Transverse colon (tissue), 4 donors: ENCODE measurements at regions not wholly inside any gene's neighbourhood (a gene's known extent, or its start where the extent isn't known, plus 50 kb on each side); places are given as distances from the start of the nearest gene placed in this dataset.

Source experiments
- DNase-seq: peaks from one replicate; pipeline ENCODE4 v3.0.0-alpha.2; 2019
- H3K27ac ChIP-seq, 4 donors: fragments of 200-600 bp; sonication (generic); 2 replicates each; pipeline ENCODE4 v1.5.1; 2016 to 2018; ENCODE audit warnings: inconsistent platforms in 4 of 4
- H3K27me3 ChIP-seq: fragments of 200-600 bp; sonication (generic); 2 replicates; pipeline ENCODE4 v1.5.1; 2017; ENCODE audit warnings: inconsistent platforms
- H3K36me3 ChIP-seq, 4 donors: fragments of 200-600 bp; sonication (generic); 2 replicates each; pipeline ENCODE4 v1.5.1; 2017 to 2019; ENCODE audit warnings: inconsistent platforms in 4 of 4
- H3K4me1 ChIP-seq, 4 donors: fragments of 200-600 bp; sonication (generic); 2 replicates each; pipeline ENCODE4 v1.5.1; 2017 to 2020; ENCODE audit warnings: inconsistent platforms in 4 of 4
- H3K4me3 ChIP-seq, 4 donors: fragments of 200-600 bp; sonication (generic); 1 replicate in 1 of 4; 2 replicates in 3 of 4; pipeline versions ENCODE4 v1.5.1 to v1.6.1; 2017 to 2019; ENCODE audit warnings: inconsistent platforms in 4 of 4
- H3K9me3 ChIP-seq, 2 donors: fragments of 200-600 bp; sonication (generic); 2 replicates each; pipeline ENCODE4 v1.5.1; 2017 to 2019; ENCODE audit warnings: inconsistent platforms in 2 of 2
- CTCF ChIP-seq, 5 experiments: fragments of 200-600 bp in 3 of 5; fragments of 450-650 bp in 2 of 5; sonication (generic) in 3 of 5; IDR thresholded peaks; 1 replicate in 2 of 5; 2 replicates in 3 of 5; pipeline ENCODE4 v1.5.1; 2016 to 2017; ENCODE audit warnings: antibody characterized with exemption in 5 of 5, inconsistent platforms in 3 of 5, mild to moderate bottlenecking in 2 of 5, moderate library complexity in 1 of 5
- EP300 ChIP-seq: sonication (generic); formaldehyde crosslinking; IDR thresholded peaks from one replicate; pipeline ENCODE4 v1.6.1; 2017; ENCODE audit warnings: antibody characterized with exemption, low read depth
- POLR2A ChIP-seq: fragments of 450-650 bp; IDR thresholded peaks from one replicate; pipeline ENCODE4 v1.6.1; 2016; ENCODE audit warnings: antibody characterized with exemption, mild to moderate bottlenecking, moderate library complexity
- POLR2AphosphoS5 ChIP-seq, 3 donors: sonication (generic); formaldehyde crosslinking; IDR thresholded peaks; one replicate each; pipeline ENCODE4 v1.6.1; 2016; ENCODE audit warnings: antibody characterized with exemption in 3 of 3
- WGBS, 2 donors: methylation state at CpG; one replicate each; pipeline ENCODE4 v1.1.5; 2018; ENCODE audit warnings: low coverage in 1 of 2; 5-methylcytosine and 5-hydroxymethylcytosine counted together
- in situ Hi-C, 4 donors: fragments of 200-750 bp; cut with MboI; loops; one replicate each; pipeline versions ENCODE4 v1.15.0 to v1.15.1; 2017; ENCODE audit warnings: low sequenced_read_pairs in 3 of 4, low pct_ligation_motif_present in 1 of 4, low pct_unique_long_range_greater_than_20kb in 1 of 4
- intact Hi-C: fragments of 100-400 bp; cut with DNase I; formaldehyde crosslinking; loops from one replicate; pipeline ENCODE4 v1.15.1; 2023; ENCODE audit warnings: low total_unique reads

GRCh38 chr6:139751179-139751578 lies 376.7 kb upstream of the CITED2 start:
- DNase-seq = no peak
- no peak for TF ChIP-seq POLR2A
- TF ChIP-seq CTCF (IDR thresholded peaks at IDR 0.05) = no peak
- no peak for TF ChIP-seq EP300
- TF ChIP-seq POLR2AphosphoS5 (IDR thresholded peaks at IDR 0.05) = no peak
- in situ Hi-C loops (no loop called here), intact Hi-C loops (no loop called here)
- no peaks in the 10 kb centered on the region for H3K9me3 ChIP-seq
- no peak overlapping the region for H3K27ac ChIP-seq
- WGBS, 2 donors = 93 to 94% methylated on average over 2 to 3 of the region's 3 CpGs
- peaks cover 0 to 8% (median 2%) of the 10 kb centered on the region in 4 donors for H3K4me1 ChIP-seq
- no peaks in the 10 kb centered on the region for H3K27me3 ChIP-seq
- H3K4me3 ChIP-seq = no peak overlapping the region
- H3K36me3 ChIP-seq = no peaks in the 10 kb centered on the region

- no peaks in the 10 kb centered on the region for H3K27me3 ChIP-seq
- TF ChIP-seq POLR2A = no peak
- TF ChIP-seq CTCF (IDR thresholded peaks at IDR 0.05) = no peak
- TF ChIP-seq EP300 = no peak
- no peak for TF ChIP-seq POLR2AphosphoS5 (IDR thresholded peaks at IDR 0.05)
- intact Hi-C loops = no loop called here
- no peaks in the 10 kb centered on the region for H3K36me3 ChIP-seq
- WGBS, 2 donors = 56 to 62% methylated on average over 3 to 5 of the region's 5 CpGs
- H3K4me3 ChIP-seq = no peak overlapping the region
- no peak for DNase-seq
- H3K27ac ChIP-seq = peak overlapping the region in 3 of 4 donors; percentile 18 to 30 (median 23)
- H3K9me3 ChIP-seq = no peaks in the 10 kb centered on the region
- in situ Hi-C loops = no loop called here
- H3K4me1 ChIP-seq = peaks cover 1 to 9% (median 5%) of the 10 kb centered on the region in 4 donors
Measured at GRCh38 chr6:139748353-139749146, 374.1 kb upstream of the CITED2 start.

DNA sequence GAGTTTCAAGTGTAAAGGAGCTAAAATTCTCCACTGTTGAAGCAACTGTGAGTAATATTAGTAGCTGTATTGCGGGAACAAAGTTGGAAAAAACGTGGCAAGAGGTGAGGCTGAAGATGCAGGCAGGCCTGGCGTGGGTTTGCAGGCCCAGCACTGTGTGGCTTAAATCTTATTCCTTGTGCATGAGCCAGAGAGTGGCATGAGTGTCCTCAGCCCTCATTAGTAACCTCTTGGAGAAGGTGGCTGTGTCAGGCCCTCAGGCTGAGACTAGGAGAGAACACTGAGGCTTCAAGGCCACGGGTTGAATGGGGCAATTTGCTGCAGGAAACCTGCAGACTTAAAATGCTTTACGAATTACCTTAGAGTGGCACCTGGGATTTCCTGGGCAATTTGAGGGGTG lies 372.7 kb upstream of the CITED2 start:
- DNase-seq = no peak
- TF ChIP-seq EP300 = no peak
- TF ChIP-seq CTCF (IDR thresholded peaks at IDR 0.05) = no peak
- 87% methylated on average over 5 of the region's 5 CpGs; no CpG with 5 or more reads in 1 of the 2 donors for WGBS, 2 donors
- Histone ChIP-seq H3K4me1 (peaks cover 4 to 14% (median 5%) of the 10 kb centered on the region in 4 donors), H3K4me3 (no peak overlapping the region), H3K27me3 (no peaks in the 10 kb centered on the region), H3K9me3 (no peaks in the 10 kb centered on the region), H3K27ac (no peak overlapping the region), H3K36me3 (no peaks in the 10 kb centered on the region)
- in situ Hi-C loops (no loop called here), intact Hi-C loops (no loop called here)

DNA sequence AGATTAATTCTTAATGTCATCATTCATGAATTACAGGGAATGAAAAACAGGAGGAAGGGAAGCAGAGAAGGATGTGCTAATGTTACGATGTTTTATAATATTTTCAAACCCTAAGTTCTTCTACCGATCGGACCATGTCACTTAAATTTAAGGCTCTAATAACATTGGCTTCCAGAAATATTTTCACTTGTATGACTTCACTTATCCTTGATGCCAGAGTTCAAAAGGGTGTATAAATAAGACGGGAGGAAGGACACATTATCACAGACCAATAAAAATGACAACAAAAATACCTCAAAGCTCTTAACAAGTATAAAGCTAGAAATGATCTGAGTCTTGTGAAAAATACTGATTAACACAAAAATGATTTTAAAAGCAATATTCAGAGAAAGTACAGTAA lies 370.4 kb upstream of the CITED2 start:
- intact Hi-C loops (no loop called here), in situ Hi-C loops (no loop called here)
- peaks cover 4 to 14% (median 5%) of the 10 kb centered on the region in 4 donors for H3K4me1 ChIP-seq
- 71 to 84% methylated on average over 4 of the region's 4 CpGs for WGBS, 2 donors
- TF ChIP-seq CTCF (IDR thresholded peaks at IDR 0.05) (no peak), EP300 (no peak), POLR2A (no peak), POLR2AphosphoS5 (IDR thresholded peaks at IDR 0.05) (no peak)
- H3K9me3 ChIP-seq = no peaks in the 10 kb centered on the region
- H3K36me3 ChIP-seq = no peaks in the 10 kb centered on the region
- DNase-seq = no peak
- no peaks in the 10 kb centered on the region for H3K27me3 ChIP-seq
- H3K4me3 ChIP-seq = no peak overlapping the region
- H3K27ac ChIP-seq = no peak overlapping the region
